ENCODE measurements at regions not wholly inside any gene's neighbourhood (a gene's known extent, or its start where the extent isn't known, plus 50 kb on each side); places are given as distances from the start of the nearest gene placed in this dataset.

DNA sequence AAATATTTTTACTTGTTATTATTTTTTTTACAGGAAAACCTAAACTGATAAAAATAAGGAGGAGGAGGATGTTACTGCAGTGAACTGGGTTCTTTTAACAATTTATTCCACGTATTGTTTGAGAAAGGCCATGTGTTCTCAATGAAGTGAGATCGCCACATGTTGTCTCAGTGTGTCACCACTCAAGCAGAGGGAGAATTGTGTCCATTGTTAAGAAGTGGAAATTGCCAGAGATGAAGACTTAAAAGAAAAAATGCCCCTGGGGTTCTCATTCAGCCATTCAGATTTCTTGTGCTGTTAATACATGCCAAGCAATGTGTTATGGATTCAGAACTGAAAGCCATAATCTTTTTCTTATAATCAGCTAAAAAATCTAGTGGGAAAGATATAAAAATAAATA, 297.1 kb downstream of the NSUN3 start:
- TF ChIP-seq, protein P1, sequence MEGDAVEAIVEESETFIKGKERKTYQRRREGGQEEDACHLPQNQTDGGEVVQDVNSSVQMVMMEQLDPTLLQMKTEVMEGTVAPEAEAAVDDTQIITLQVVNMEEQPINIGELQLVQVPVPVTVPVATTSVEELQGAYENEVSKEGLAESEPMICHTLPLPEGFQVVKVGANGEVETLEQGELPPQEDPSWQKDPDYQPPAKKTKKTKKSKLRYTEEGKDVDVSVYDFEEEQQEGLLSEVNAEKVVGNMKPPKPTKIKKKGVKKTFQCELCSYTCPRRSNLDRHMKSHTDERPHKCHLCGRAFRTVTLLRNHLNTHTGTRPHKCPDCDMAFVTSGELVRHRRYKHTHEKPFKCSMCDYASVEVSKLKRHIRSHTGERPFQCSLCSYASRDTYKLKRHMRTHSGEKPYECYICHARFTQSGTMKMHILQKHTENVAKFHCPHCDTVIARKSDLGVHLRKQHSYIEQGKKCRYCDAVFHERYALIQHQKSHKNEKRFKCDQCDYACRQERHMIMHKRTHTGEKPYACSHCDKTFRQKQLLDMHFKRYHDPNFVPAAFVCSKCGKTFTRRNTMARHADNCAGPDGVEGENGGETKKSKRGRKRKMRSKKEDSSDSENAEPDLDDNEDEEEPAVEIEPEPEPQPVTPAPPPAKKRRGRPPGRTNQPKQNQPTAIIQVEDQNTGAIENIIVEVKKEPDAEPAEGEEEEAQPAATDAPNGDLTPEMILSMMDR (conservative IDR thresholded peaks at IDR 0.05; ENCODE audit: low read depth in 2 of 2): no peak
- no peak for TF ChIP-seq POLR2AphosphoS5 (IDR thresholded peaks at IDR 0.05; ENCODE audit: low read depth)
- no peak for TF ChIP-seq EZH2 (IDR thresholded peaks at IDR 0.05; ENCODE audit: low read depth, unreplicated experiment)
- TF ChIP-seq, protein P2, sequence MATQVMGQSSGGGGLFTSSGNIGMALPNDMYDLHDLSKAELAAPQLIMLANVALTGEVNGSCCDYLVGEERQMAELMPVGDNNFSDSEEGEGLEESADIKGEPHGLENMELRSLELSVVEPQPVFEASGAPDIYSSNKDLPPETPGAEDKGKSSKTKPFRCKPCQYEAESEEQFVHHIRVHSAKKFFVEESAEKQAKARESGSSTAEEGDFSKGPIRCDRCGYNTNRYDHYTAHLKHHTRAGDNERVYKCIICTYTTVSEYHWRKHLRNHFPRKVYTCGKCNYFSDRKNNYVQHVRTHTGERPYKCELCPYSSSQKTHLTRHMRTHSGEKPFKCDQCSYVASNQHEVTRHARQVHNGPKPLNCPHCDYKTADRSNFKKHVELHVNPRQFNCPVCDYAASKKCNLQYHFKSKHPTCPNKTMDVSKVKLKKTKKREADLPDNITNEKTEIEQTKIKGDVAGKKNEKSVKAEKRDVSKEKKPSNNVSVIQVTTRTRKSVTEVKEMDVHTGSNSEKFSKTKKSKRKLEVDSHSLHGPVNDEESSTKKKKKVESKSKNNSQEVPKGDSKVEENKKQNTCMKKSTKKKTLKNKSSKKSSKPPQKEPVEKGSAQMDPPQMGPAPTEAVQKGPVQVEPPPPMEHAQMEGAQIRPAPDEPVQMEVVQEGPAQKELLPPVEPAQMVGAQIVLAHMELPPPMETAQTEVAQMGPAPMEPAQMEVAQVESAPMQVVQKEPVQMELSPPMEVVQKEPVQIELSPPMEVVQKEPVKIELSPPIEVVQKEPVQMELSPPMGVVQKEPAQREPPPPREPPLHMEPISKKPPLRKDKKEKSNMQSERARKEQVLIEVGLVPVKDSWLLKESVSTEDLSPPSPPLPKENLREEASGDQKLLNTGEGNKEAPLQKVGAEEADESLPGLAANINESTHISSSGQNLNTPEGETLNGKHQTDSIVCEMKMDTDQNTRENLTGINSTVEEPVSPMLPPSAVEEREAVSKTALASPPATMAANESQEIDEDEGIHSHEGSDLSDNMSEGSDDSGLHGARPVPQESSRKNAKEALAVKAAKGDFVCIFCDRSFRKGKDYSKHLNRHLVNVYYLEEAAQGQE (IDR thresholded peaks at IDR 0.05; ENCODE audit: unreplicated experiment): no peak
- TF ChIP-seq ZNF331 (CRISPR knock-in tag; IDR thresholded peaks at IDR 0.05; ENCODE audit: low read depth): no peak
- TF ChIP-seq EZH2phosphoT487 (IDR thresholded peaks at IDR 0.05; ENCODE audit: unreplicated experiment): no peak
- no peak for TF ChIP-seq JUNB (IDR thresholded peaks at IDR 0.05; ENCODE audit: unreplicated experiment)
- TF ChIP-seq, protein P3, sequence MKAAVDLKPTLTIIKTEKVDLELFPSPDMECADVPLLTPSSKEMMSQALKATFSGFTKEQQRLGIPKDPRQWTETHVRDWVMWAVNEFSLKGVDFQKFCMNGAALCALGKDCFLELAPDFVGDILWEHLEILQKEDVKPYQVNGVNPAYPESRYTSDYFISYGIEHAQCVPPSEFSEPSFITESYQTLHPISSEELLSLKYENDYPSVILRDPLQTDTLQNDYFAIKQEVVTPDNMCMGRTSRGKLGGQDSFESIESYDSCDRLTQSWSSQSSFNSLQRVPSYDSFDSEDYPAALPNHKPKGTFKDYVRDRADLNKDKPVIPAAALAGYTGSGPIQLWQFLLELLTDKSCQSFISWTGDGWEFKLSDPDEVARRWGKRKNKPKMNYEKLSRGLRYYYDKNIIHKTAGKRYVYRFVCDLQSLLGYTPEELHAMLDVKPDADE (IDR thresholded peaks at IDR 0.05): no peak
- no peak for TF ChIP-seq STAT1 (IDR thresholded peaks at IDR 0.05; ENCODE audit: unreplicated experiment)
- no peak for TF ChIP-seq NANOG (IDR thresholded peaks at IDR 0.05; ENCODE audit: borderline replicate concordance)
- TF ChIP-seq CREB1 (CRISPR knock-in tag; IDR thresholded peaks at IDR 0.05; ENCODE audit: low read depth): no peak

Measured in GM23338 (cell line).